Fibroblast of gingiva (primary cell): ENCODE measurements at regions not wholly inside any gene's neighbourhood (a gene's known extent, or its start where the extent isn't known, plus 50 kb on each side); places are given as distances from the start of the nearest gene placed in this dataset.
"Not testable (repeated sequence)": the region's sequence is repeated elsewhere in the genome, so short reads cannot be mapped to it uniquely, and the experiment has no call there.

Source experiments
- DNase-seq: peaks from one replicate; pipeline ENCODE4 v3.0.0-alpha.2; 2011; ENCODE audit warnings: low read depth

GRCh38 chr1:72412286-72412685 is 129.9 kb upstream of the NEGR1 start:
- no peak for DNase-seq

DNA sequence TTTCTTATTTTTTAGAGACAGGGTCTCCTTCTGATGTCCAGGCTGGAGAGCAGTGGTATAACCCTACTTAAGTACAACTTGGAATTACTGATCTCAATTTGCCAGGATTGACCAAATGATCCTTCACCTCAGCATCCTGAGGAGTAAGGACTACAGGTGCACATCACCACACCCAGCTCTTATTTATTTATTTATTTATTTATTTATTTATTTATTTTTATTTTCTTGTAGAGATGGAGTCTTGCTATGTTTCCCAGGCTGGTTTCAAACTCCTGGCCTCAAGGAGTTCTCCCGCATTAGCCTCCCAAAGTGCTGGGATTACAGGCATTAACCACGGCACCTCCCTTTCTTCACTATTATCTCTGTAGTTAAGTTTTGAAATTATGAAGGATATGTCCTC is 117.5 kb upstream of the NEGR1 start:
- DNase-seq, result no peak

GRCh38 chr1:72397786-72398185 is 115.4 kb upstream of the NEGR1 start:
- peak; percentile 81 for DNase-seq

- no peak for DNase-seq
Observed at GRCh38 chr1:72394457-72394856, 112.1 kb upstream of the NEGR1 start.

DNA sequence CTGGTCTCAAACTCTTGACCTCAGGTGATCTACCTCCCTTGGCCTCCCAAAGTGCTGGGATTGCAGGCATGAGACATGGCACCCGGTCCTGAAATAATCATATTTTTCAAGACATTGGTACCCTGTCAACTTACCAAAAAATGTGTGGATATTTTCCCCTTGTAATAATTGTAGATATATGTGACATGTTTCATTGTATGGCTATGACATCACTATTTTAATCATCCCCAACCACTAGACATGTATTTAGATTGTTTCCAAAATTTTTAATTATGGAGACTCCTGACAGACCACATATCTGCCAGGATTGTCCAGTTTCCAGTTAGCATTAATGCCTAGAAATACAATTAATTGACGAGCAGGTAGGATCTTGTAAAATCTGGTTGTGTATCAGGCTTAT is 96.7 kb upstream of the NEGR1 start:
- no peak for DNase-seq

- no peak for DNase-seq
Observed at GRCh38 chr1:72375226-72375625, 92.9 kb upstream of the NEGR1 start.

GRCh38 chr1:72371259-72372035 is 89.1 kb upstream of the NEGR1 start:
- no peak for DNase-seq

DNA sequence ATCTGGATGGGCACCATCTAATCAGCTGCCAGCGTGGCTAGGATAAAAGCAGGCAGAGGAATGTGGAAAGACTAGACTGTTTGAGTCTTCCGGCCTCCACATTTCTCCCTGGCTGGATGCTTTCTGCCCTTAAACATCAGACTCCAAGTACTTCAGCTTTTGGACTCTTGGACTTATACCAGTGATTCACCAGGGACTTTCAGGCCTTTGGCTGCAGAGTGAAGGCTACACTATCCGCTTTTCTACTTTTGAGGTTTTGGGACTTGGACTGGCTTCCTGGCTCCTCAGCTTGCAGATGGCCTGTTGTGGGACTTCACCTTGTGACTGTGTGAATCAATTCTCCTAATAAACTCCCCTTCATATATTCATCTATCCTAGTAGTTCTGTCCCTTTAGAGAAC is 88.5 kb upstream of the NEGR1 start:
- DNase-seq, result not testable (repeated sequence)

DNA sequence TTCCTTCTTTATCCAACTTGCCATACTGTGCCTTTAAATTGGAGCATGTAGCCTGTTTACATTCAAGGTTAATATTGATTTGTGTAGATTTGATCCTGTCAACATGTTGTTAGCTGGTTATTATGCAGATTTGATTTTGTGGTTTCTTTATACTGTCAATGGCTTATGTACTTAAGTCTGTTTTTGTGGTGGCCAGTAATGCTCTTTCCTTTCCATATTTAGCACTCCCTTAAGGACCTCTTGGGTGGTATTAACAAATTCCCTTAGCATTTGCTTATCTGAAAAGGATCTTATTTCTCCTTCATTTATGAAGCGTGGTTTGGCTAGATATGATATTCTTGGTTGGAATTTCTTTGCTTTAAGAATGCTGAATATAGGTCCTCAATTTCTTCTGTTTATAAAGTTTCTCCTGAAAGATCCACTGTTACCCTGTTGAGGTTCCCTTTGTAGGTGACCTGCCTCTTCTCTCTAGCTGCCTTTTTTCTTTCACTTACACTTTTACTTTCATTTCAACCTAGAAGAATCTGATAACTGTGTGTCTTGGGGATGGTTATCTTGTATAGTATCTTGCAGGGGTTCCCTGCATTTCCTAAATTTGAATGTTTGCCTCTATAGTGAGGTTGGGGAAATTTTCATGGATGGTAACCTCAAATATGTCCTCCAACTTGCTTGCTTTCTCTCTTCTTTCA is 86.9 kb upstream of the NEGR1 start:
- DNase-seq, result no peak

DNA sequence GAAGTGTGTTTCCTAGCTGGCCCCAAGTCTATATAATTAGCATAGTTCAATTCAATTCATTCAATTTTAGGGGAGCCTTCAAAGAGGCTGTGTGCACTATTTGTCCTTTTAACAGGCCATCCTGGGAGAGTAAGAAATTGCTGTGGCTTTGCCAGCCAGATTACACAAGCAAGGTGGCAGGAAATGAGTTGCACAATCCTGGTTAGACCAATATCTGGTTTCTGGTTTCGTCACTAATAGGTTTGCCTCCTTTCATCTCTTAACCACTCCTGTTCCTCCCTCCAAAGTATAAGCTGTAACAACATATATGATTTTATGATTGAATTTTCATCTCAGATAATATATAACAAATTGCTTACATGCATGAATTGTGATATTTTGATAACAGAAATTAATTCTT is 84.1 kb upstream of the NEGR1 start:
- peak; percentile 70 for DNase-seq

GRCh38 chr1:72365693-72366092 is 83.4 kb upstream of the NEGR1 start:
- DNase-seq, result no peak

DNA sequence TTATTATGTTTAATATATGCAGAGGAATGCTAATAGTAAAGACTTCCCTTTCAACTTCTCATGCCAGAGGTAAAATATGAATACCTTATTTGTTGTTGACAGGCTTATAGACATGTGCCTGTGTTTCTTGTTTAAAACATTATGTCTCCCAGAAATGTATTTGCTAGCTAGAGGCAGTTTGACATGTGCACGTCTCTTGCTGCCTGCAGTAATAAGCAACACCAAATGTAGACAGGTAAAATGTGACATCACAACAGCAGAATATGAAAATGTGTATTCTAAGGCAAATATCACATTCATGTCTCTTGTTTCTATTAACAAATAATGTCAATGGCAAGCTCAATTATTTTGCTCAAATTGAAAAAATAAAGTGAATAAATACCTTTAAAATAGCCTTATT is 80.2 kb upstream of the NEGR1 start:
- no peak for DNase-seq

DNA sequence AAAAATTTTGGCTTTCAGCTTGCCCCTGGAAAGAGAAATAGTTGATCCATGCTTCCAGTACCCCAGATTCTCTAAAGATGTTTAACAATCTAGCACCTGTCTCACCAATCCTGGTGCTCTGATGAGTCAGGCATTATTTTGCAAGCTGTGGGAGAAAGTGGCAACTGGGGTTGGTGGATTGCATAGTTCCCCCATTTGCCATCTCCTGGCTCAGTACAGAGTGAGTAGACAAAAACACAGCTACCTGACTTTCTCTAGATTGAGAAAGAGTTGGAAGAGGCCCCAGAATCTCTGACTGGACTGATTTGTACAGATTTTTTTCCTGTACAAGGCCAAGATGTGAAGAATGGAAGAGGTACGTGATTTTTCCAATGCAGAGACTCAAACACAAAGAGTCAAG is 75.1 kb upstream of the NEGR1 start:
- DNase-seq, result peak; percentile 46

DNA sequence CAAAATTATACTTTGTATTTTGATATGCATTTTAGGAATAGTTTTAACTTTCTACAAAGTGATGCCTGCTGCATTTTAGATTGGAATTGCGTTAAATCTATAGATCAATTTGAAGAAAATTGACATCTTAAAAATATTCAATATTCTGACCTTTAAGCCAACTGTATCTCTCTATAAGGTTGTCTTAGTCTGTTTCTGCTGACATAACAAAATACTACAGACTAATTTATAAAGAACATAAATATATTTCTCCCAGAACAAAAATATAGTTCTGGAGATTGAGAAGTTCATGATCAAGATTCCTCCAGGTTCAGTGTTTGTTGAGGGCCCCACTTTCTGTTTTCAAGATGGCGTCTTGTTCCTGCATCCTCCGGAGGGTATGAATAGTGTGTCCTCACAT is 73.6 kb upstream of the NEGR1 start:
- DNase-seq, result no peak

GRCh38 chr1:72341661-72342060 is 59.3 kb upstream of the NEGR1 start:
- DNase-seq, result no peak

DNA sequence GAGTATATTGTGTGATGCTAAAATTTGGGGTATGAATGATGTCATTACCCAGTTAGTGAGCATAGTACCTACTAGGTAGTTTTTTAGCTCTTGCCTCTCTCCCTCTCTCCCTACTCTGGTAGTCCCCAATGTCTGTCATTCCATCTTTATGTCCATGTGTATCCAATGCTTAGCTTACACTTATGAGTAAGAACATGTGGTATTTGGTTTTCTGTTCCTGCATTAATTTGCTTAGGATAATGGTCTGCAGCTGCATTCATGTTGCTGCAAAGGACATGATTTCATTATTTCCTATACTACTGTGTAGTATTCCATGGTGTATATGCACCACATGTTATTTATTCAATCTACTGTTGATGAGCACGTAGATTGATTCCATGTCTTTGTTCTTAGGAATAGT is 54.4 kb upstream of the NEGR1 start:
- DNase-seq, result no peak
